Panc1 (cell line): ENCODE measurements at regions not wholly inside any gene's neighbourhood (a gene's known extent, or its start where the extent isn't known, plus 50 kb on each side); places are given as distances from the start of the nearest gene placed in this dataset.

Experiments
- POLR2AphosphoS5 ChIP-seq: IDR thresholded peaks from 2 replicates; pipeline ENCODE4 v1.6.1; 2012; ENCODE audit warnings: mild to moderate bottlenecking, low read depth, low read length, moderate library complexity
- TCF7L2 ChIP-seq: IDR thresholded peaks from 2 replicates; pipeline ENCODE4 v1.6.1; 2011; ENCODE audit warnings: mild to moderate bottlenecking, low read depth, low read length, inconsistent platforms
- TF ChIP-seq, protein P1 (sequence below): fragments of 450-650 bp; IDR thresholded peaks from 2 replicates; pipeline ENCODE4 v1.5.1; 2017; ENCODE audit warnings: mild to moderate bottlenecking

DNA sequence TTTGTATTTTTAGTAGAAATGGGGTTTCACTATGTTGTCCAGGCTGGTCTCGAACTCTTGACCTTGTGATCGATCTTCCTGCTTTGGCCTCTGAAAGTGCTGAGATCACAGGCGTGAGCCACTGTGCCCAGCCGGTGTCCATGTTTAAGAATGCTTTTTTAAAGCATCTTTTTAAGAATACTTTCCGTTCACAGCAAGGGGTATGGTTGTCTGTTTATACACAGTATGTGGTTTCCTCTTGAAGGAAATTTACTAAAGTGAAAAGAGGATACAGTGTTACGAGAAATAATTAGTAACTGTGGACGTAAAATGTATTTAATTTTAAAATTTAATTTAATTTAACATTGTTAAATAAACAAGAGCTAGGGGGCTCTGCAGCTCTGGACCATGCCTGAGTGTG lies 73.4 kb downstream of the GSC start:
- TF ChIP-seq, protein P1, sequence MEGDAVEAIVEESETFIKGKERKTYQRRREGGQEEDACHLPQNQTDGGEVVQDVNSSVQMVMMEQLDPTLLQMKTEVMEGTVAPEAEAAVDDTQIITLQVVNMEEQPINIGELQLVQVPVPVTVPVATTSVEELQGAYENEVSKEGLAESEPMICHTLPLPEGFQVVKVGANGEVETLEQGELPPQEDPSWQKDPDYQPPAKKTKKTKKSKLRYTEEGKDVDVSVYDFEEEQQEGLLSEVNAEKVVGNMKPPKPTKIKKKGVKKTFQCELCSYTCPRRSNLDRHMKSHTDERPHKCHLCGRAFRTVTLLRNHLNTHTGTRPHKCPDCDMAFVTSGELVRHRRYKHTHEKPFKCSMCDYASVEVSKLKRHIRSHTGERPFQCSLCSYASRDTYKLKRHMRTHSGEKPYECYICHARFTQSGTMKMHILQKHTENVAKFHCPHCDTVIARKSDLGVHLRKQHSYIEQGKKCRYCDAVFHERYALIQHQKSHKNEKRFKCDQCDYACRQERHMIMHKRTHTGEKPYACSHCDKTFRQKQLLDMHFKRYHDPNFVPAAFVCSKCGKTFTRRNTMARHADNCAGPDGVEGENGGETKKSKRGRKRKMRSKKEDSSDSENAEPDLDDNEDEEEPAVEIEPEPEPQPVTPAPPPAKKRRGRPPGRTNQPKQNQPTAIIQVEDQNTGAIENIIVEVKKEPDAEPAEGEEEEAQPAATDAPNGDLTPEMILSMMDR = no peak
- TF ChIP-seq POLR2AphosphoS5 (no peak), TCF7L2 (no peak)
